ENCODE measurements at regions not wholly inside any gene's neighbourhood (a gene's known extent, or its start where the extent isn't known, plus 50 kb on each side); places are given as distances from the start of the nearest gene placed in this dataset.
"Not testable (repeated sequence)": the region's sequence is repeated elsewhere in the genome, so short reads cannot be mapped to it uniquely, and the experiment has no call there.

DNA sequence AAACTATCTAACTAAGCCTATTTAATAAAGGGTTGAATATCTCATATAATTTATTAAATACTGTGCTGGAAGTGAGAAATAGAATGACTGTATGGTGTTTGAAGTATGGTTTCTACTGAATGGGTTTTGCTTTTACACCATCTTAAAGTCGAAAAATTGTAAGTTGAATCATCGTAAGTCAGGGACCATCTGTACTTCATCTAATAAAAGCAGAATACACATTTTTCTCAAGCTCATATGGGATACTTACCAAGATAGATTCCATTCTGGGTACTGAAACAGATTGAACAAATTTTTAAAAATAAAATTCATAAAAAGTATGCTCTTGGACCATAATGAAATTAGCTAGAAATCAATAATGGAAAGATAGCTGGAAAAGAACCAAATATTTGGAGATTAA, 285.4 kb downstream of the CXCL12 start:
- DNase-seq (ENCODE audit: low read depth): no peak
- no peak overlapping the region for H3K4me3 ChIP-seq (ENCODE audit: low read length)
- TF ChIP-seq, protein P1, sequence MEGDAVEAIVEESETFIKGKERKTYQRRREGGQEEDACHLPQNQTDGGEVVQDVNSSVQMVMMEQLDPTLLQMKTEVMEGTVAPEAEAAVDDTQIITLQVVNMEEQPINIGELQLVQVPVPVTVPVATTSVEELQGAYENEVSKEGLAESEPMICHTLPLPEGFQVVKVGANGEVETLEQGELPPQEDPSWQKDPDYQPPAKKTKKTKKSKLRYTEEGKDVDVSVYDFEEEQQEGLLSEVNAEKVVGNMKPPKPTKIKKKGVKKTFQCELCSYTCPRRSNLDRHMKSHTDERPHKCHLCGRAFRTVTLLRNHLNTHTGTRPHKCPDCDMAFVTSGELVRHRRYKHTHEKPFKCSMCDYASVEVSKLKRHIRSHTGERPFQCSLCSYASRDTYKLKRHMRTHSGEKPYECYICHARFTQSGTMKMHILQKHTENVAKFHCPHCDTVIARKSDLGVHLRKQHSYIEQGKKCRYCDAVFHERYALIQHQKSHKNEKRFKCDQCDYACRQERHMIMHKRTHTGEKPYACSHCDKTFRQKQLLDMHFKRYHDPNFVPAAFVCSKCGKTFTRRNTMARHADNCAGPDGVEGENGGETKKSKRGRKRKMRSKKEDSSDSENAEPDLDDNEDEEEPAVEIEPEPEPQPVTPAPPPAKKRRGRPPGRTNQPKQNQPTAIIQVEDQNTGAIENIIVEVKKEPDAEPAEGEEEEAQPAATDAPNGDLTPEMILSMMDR (IDR thresholded peaks at IDR 0.05; ENCODE audit: insufficient read depth, low read depth, low read length, missing control alignments): no peak

DNA sequence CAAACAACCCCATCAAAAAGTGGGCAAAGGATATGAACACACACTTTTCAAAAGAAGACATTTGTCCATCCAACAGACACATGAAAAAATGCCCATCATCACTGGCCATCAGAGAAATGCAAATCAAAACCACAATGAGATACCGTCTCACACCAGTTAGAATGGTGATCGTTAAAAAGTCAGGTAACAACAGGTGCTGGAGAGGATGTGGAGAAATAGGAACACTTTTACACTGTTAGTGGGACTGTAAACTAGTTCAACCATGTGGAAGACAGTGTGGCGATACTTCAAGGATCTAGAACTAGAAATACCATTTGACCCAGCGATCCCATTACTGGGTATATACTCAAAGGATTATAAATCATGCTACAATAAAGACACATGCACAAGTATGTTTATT, 288.7 kb downstream of the CXCL12 start:
- H3K4me3 ChIP-seq (ENCODE audit: low read length); DNase-seq (ENCODE audit: low read depth): not testable (repeated sequence)

DNA sequence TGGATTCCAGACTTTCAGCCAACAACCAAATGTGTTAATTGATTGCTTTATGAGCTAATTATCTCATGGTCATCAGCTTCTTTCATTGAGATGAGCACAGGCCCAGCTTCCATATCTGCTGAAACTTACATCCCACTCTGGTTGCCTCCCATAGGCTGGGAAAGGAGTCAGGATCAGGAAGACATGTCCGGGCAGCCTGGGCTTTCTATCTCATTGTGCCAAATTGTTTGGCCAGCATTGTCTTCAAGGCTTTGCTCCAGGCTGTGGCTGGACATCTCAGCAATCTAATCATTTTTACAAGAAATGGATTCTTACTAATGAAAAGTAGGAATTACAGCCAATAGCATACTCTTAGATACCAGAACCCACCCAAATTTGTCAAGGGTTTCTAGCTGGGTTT, 295.2 kb downstream of the CXCL12 start:
- TF ChIP-seq, protein P1 (IDR thresholded peaks at IDR 0.05; ENCODE audit: insufficient read depth, low read depth, low read length, missing control alignments): no peak
- DNase-seq (ENCODE audit: low read depth): no peak
- H3K4me3 ChIP-seq (ENCODE audit: low read length): no peak overlapping the region

DNA sequence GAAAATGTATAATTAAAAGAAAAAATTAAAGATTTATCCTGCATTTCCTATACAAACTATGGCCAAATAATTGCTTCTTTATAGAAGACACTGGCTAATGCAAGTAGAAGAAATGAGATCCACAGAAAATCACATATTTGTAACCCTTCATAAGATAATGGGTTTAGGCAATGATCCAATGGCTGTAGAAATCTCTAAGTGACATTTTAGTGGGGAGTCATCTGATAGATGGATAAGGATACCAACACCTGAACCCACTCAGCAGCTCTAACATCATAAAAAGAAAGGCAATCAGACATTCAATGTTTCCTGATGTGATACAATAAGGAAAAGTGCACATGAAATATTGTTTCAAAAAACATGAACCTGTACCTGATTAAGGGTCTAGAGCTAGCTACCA, 297.5 kb downstream of the CXCL12 start:
- no peak for DNase-seq (ENCODE audit: low read depth)
- TF ChIP-seq, protein P1 (IDR thresholded peaks at IDR 0.05; ENCODE audit: insufficient read depth, low read depth, low read length, missing control alignments): no peak
- no peak overlapping the region for H3K4me3 ChIP-seq (ENCODE audit: low read length)

DNA sequence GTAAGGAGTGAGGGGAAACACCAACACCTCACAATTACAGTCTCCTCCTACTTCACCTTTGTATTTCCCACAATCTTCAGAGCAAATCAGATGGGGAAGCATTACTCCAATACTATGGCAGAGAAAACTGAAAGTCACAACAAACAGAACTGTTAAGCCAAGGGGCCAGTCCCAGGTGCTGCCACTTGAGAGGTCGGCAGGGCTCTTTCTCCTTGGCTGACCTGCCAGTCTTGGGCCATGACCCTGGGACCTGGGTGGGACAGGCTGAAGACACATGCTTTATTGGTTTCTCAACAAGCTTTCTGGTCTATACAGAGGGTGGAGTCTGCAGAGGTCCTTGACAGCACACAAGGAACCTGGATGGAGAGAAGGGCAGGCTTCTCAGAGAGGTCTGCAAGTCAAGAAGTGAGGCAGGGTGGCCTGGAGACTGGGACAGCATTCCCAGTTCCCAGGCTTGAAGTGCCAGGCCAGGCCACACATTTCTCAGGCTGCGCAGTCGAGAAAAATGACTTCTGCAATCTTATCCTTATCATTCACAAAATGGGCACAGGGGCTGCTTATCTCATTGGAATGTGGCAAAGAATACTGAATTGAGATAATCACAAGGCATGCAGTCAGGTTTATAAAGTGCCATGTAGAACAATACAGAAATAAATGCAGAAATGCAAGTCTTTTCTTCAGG, 301.0 kb downstream of the CXCL12 start:
- TF ChIP-seq, protein P1 (IDR thresholded peaks at IDR 0.05; ENCODE audit: insufficient read depth, low read depth, low read length, missing control alignments): no peak
- H3K4me3 ChIP-seq (ENCODE audit: low read length): no peak overlapping the region
- no peak for DNase-seq (ENCODE audit: low read depth)

DNA sequence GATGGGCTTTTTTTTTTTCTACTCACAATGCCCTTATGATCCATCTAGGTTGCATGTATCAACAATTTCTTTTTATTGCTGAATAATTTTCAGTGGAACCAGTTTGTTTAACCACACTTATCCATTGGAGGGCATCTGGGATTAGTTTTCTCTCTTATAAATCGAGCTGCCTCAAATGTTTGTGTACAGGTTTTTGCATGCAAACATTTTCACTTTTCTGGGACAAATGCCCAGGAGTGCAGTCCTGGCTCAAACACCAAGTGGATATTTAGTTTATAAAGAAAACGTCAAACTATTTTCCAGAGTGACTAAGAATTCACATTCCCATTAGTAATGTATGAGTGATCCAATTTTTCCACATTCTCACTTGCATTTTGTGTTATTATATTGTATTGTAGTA, 313.4 kb downstream of the CXCL12 start:
- TF ChIP-seq, protein P1 (IDR thresholded peaks at IDR 0.05; ENCODE audit: insufficient read depth, low read depth, low read length, missing control alignments): no peak
- DNase-seq (ENCODE audit: low read depth): no peak
- H3K4me3 ChIP-seq (ENCODE audit: low read length): no peak overlapping the region

DNA sequence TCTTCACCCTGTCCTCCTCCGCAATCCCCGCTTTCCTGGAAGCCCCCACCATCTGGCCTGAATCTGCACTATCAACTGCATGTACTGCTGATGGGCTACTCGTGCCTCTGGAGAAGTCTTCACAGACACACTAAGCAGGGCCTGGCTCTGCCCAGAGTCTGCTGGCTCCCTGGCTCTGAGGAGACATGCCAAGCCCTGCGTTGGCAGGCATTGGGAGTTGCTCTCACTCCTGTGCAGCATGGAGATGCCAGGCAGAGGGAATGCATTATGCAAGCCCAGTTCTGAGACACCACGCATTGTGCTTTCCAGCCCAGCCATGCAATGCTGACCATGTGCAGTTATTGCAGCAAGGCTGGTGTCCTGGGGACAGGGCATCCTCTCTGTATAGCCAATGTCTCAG, 314.6 kb downstream of the CXCL12 start:
- no peak overlapping the region for H3K4me3 ChIP-seq (ENCODE audit: low read length)
- TF ChIP-seq, protein P1 (IDR thresholded peaks at IDR 0.05; ENCODE audit: insufficient read depth, low read depth, low read length, missing control alignments): no peak

More for the DNA sequence above, 314.6 kb downstream of the CXCL12 start:
- no peak for DNase-seq (ENCODE audit: low read depth)

All from epithelial cell of esophagus (primary cell).